DOHH2 (cell line): ENCODE measurements at regions not wholly inside any gene's neighbourhood (a gene's known extent, or its start where the extent isn't known, plus 50 kb on each side); places are given as distances from the start of the nearest gene placed in this dataset.

Experiments
- CTCF ChIP-seq: fragments of 200-600 bp; sonication (generic); IDR thresholded peaks from one replicate; pipeline ENCODE4 v1.5.1; 2014; ENCODE audit warnings: antibody characterized with exemption, mild to moderate bottlenecking, low read depth, low read length; ENCODE audit not compliant: poor library complexity, severe bottlenecking
- EZH2phosphoT487 ChIP-seq: fragments of 200-600 bp; sonication (generic); IDR thresholded peaks from 2 replicates; pipeline ENCODE4 v1.6.1; 2017; ENCODE audit warnings: borderline replicate concordance, mild to moderate bottlenecking, antibody characterized with exemption, low read length, moderate library complexity, mixed read lengths

GRCh38 chr6:90645634-90646033 lies 58.8 kb upstream of the MAP3K7 start:
- no peak for TF ChIP-seq CTCF
- no peak for TF ChIP-seq EZH2phosphoT487
